Middle frontal gyrus (tissue), 1 donor: ENCODE measurements at regions not wholly inside any gene's neighbourhood (a gene's known extent, or its start where the extent isn't known, plus 50 kb on each side); places are given as distances from the start of the nearest gene placed in this dataset.
"Not testable (repeated sequence)": the region's sequence is repeated elsewhere in the genome, so short reads cannot be mapped to it uniquely, and the experiment has no call there.

Experiments used
- DNase-seq: peaks from one replicate; pipeline ENCODE4 v3.0.0-alpha.2; 2015; ENCODE audit warnings: low spot score; ENCODE audit errors: extremely low spot score

GRCh38 chrX:111041018-111041462 is 55.0 kb upstream of the PAK3 start:
- DNase-seq = peak; percentile 13

DNA sequence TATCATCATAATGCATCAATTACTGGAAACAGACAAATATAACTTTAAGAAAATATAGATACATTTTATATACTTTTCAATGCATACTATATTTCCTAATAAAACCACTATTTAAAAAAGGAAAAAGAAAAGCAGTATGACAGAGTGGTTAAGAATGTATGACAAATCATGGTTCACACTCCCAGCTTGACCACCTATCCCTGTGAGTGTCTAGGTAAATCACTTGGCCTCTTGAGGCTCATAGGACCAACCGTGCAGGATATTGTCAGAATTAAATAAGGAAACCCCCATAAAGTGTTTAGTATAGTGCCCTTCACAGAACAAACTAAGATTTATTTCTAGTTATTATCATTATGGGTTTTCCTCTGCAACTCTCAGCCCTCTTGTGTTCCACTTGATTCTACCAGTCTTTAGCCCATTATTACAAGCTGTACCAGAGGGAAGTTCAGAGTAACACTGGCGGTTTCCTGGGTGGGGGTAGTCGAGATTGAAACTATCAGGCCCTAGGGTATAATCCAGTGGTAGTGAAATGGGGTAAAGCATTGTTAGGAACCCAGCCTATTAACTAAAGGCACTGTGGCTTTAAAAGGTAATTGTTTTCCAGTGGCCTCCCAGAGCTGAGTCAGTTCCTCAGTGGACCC is 55.5 kb upstream of the PAK3 start:
- no peak for DNase-seq

DNA sequence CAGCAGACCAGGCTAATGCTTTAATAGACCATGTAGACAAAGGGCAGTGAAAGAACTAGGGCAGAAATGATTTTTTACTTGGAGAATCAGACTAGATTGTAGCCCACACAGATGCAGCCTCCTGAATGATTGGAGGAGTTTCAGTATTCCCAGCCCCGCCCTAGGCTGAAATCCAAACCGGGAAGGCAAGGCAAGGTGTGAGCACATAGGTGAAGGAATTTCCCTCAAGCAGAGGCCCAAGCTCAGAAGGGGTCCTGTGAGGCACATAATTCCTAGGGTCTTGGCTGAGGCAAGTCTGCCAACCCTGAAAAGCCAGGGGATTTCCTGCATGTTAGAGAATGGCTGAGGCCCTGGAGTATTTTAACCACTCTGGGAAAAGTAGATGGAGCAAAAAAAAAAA is 56.4 kb upstream of the PAK3 start:
- no peak for DNase-seq

GRCh38 chrX:111035991-111036390 is 60.0 kb upstream of the PAK3 start:
- DNase-seq = no peak

DNA sequence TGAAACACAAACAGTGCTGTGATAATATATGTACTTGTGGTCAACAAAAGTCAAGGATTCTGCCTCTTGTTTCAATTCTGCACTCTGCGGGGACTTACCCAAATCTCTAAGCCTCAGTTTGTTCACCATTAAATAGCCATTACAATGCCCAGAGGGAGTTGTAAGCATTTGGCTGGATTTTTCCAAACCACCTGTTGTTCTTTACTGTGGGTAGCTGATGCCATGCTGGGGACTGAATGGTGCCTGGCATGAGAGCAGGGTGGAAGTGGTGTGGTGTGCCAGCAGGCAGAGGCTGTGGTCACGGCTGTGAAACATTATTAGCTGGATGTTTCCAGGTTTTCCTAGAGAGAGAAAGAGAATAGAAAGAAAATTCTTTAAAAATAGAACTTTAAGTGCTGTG is 60.7 kb upstream of the PAK3 start:
- no peak for DNase-seq

DNA sequence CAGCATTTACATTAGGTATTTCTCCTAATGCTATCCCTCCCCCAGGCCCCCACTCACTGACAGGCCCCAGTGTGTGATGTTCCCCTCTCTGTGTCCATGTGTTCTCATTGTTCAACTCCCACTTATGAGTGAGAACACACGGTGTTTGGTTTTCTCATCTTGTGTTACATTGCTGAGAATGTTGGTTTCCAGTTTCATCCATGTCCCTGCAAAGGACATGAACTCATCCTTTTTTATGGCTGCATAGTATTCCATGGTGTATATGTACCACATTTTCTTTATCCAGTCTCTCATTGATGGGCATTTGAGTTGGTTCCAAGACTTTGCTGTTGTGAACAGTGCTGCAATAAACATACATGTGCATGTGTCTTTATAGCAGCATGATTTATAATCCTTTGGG is 73.0 kb upstream of the PAK3 start:
- not testable (repeated sequence) for DNase-seq

GRCh38 chrX:111020283-111020682 is 75.7 kb upstream of the PAK3 start:
- no peak for DNase-seq

DNA sequence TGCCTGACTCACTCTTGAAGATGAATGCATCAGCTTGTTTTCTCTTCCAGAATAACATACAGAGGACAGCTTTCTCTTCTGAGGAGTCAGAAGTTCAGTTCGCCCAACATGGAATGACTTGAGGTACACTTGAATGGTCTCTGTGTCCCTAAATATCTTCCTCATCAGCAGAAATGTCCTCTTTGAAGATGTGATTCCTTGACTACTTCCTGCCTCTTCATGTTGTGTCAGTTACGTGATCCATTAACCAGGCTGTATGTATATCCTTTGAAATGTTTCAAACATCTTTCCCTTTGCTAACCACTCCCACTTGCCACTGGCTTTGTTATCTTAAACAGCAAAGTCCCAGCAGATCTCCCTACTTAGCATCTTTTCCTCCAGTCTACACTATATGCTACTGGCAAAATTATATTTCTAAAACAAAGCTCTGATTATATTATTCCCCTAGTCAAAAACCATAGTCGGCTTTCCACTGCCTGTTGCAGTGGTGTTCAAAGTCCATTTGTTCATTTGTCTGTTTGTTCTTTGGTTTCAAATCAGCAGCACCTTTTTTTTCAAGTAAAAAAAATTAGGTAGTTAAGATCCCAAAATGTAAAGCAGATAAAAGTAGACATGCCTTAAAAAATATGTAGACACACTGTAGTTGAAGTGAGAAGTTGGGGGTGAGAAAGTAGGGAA is 82.1 kb upstream of the PAK3 start:
- no peak for DNase-seq

DNA sequence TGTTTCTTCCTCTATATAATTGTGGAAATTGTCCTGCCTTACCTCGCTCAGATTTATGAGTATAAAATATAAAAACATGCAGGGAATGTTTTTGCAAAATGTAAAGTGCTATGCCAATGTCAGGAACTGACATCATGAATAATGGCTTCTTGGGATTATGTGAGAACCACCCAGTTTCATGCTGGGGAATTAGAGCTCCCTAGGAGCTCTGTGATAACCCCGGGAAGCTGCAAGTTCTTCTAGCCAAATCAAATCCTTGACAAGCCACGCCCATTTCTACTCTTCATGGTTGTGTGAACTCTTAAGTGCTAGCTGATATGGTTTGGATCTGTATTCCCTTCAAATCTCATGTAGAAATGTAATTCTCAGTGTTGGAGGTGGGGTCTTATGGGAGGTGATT is 85.9 kb upstream of the PAK3 start:
- DNase-seq = no peak

DNA sequence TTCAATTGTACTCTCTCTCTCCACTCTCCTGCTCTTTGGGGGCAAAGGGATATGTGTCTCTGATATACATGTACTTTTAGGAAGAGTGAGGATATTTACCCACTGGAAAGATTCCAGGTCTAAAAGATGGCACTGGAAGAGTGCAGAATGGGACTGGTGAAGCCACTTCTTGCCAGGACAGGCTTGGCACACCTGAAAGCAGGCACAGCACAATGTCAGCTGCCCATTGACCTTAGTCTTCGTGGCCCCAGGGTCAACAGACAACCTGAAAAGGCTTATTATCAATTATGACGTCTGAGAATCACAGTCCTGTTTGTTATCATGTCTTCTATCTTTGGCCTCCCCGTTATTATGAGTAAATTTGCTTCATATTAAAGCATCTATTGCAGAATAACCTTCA is 86.7 kb upstream of the PAK3 start:
- no peak for DNase-seq

GRCh38 chrX:111008126-111008525 is 87.9 kb upstream of the PAK3 start:
- DNase-seq = no peak

- no peak for DNase-seq
Observed at GRCh38 chrX:111007238-111007637, 88.8 kb upstream of the PAK3 start.

- no peak for DNase-seq
Observed at GRCh38 chrX:111006116-111006515, 89.9 kb upstream of the PAK3 start.

- DNase-seq = no peak
Observed at GRCh38 chrX:111005166-111005565, 90.8 kb upstream of the PAK3 start.

DNA sequence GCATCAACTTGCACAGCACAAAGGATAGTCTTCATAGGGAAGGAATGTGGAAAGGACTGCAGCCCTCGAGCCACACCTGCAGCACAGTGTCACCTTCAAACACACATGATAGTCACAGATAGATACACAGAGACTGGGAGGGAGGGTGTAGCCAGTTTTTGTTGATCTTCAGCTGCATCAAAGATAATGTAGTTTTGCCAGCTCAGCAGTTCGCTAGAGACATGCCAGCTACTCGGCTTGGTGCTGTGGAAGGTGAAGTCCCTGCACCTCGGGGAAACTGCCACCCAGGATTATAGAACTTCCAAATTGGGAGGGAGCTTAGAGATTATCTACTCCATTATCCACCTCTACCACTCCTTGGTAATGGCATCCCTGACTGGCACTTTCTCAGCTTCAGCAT is 92.9 kb upstream of the PAK3 start:
- no peak for DNase-seq

- no peak for DNase-seq
Observed at GRCh38 chrX:110992611-110993010, 103.4 kb upstream of the PAK3 start.

- no peak for DNase-seq
Observed at GRCh38 chrX:110989869-110990268, 106.1 kb upstream of the PAK3 start.

DNA sequence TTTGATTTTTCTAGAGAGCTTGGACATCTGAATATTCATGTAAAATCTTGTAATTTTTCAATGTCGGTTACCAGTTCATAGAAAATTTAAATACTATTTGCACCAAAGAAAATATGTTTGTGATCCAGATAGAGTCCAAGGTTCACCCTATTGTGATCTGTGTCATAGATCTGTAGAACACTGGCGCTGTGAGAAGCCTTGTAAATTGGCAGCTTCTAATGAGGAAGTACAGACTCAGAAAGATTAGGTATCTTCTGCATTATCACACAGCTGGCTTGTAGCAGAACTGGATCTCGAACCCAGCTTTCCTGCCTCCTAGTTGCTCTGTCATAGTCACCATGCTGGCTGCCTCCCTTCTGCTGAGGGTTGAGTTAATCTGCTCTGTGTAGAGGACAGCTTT is 106.5 kb upstream of the PAK3 start:
- no peak for DNase-seq

DNA sequence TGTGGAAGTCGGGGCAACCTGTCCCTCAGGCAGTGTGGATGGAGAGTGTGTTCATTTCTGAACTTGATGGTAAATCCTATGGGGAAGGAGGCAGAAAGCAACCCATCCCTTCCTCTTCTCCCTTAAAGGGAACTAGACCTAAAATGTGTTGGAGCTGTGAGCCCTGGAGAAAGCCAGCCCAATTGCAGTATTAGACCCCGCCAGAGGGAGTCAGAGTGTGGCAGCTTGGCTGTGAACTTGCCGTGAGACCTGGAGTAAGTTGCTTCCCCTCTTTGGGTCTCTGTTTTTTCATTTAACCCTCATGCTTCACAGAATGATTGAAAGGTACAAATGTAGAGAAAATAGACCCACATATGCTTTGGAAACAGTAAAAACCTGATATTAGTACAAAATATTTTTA is 108.7 kb upstream of the PAK3 start:
- no peak for DNase-seq

DNA sequence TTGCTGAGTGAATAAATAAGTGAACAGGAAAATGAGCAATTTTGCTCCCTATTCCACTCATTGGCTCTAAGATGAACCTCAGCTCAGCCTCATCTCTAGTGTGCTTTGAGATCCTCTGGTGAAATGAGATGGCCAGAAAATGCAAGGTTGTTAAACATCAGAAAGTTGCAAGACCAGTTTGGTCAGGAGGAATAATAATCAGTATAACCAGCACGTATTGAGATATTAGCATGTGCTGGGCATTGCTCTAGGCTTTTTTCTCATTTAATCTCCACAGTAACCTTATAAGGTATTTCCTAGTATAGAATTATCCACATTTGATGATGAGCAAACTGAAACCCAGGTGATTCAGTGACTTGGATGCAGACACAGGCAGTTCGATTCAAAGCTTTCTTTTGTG is 110.5 kb upstream of the PAK3 start:
- DNase-seq = no peak

GRCh38 chrX:110983024-110983423 is 113.0 kb upstream of the PAK3 start:
- no peak for DNase-seq

DNA sequence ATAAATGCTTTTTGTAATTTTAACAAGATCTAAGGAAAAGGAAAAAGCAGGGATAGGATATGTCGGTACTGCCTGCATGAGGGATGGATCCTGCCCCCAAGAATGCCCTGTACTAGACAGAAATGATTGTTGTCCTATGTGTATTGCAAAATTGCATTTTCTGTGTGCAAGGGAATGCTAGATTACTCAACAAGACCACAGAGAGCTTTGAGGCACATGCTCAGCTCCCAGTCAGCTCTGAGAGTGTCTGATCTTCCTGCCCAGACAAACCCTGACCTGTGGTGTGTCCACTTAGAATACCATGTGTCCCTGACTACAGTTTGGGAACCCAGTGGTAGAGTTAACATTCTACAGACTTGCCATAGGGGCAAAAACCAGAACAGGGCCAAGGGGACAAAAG is 129.2 kb upstream of the PAK3 start:
- no peak for DNase-seq

DNA sequence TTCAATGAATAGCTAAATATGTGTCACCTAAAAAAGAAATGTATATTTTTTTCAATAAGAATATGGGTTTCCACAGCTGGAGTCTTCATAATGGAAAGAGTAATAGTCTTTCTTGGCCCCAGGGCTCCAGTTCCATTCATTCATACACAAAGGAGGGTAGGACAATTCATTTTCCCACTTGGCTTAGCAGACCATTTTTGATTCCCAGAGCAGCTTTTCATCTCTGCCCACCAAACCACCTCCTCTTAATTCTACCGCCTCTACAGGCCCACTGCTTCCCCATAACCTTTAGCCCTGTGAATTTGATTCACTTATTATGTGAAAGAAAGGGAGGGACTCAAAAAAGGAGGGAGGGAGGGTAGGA is 129.9 kb upstream of the PAK3 start:
- DNase-seq = no peak
